Kidney tubule cell (primary cell): ENCODE measurements at regions not wholly inside any gene's neighbourhood (a gene's known extent, or its start where the extent isn't known, plus 50 kb on each side); places are given as distances from the start of the nearest gene placed in this dataset.
"Not testable (repeated sequence)": the region's sequence is repeated elsewhere in the genome, so short reads cannot be mapped to it uniquely, and the experiment has no call there.

ENCODE experiments used
- DNase-seq: peaks from one replicate; pipeline ENCODE4 v3.0.0-alpha.2; 2018; ENCODE audit warnings: low spot score

GRCh38 chr4:127403471-127404084 is 229.2 kb upstream of the INTU start:
- DNase-seq, result peak; percentile 8

- no peak for DNase-seq
Measured at GRCh38 chr4:127406187-127406586, 226.6 kb upstream of the INTU start.

- DNase-seq, result not testable (repeated sequence)
Measured at GRCh38 chr4:127407572-127407971, 225.2 kb upstream of the INTU start.

- no peak for DNase-seq
Measured at GRCh38 chr4:127410201-127410600, 222.6 kb upstream of the INTU start.

GRCh38 chr4:127410644-127411043 is 222.1 kb upstream of the INTU start:
- DNase-seq, result no peak

- no peak for DNase-seq
Measured at GRCh38 chr4:127414951-127415606, 217.7 kb upstream of the INTU start.

- DNase-seq, result no peak
Measured at GRCh38 chr4:127416115-127416514, 216.6 kb upstream of the INTU start.

- DNase-seq, result no peak
Measured at GRCh38 chr4:127417885-127418535, 214.7 kb upstream of the INTU start.

GRCh38 chr4:127419431-127419830 is 213.3 kb upstream of the INTU start:
- no peak for DNase-seq

GRCh38 chr4:127421437-127421836 is 211.3 kb upstream of the INTU start:
- DNase-seq, result no peak

GRCh38 chr4:127425202-127425845 is 207.4 kb upstream of the INTU start:
- no peak for DNase-seq

GRCh38 chr4:127425851-127426250 is 206.9 kb upstream of the INTU start:
- no peak for DNase-seq

GRCh38 chr4:127441571-127441970 is 191.2 kb upstream of the INTU start:
- no peak for DNase-seq

- no peak for DNase-seq
Measured at GRCh38 chr4:127445471-127445870, 187.3 kb upstream of the INTU start.

GRCh38 chr4:127446427-127446885 is 186.3 kb upstream of the INTU start:
- no peak for DNase-seq

- no peak for DNase-seq
Measured at GRCh38 chr4:127448986-127449385, 183.8 kb upstream of the INTU start.

- DNase-seq, result no peak
Measured at GRCh38 chr4:127449449-127449848, 183.3 kb upstream of the INTU start.

GRCh38 chr4:127450276-127450675 is 182.5 kb upstream of the INTU start:
- no peak for DNase-seq

- DNase-seq, result no peak
Measured at GRCh38 chr4:127463883-127464282, 168.9 kb upstream of the INTU start.

GRCh38 chr4:127469542-127469941 is 163.2 kb upstream of the INTU start:
- no peak for DNase-seq

GRCh38 chr4:127469959-127470809 is 162.6 kb upstream of the INTU start:
- no peak for DNase-seq

GRCh38 chr4:127478271-127478670 is 154.5 kb upstream of the INTU start:
- DNase-seq, result not testable (repeated sequence)
